ENCODE measurements at regions not wholly inside any gene's neighbourhood (a gene's known extent, or its start where the extent isn't known, plus 50 kb on each side); places are given as distances from the start of the nearest gene placed in this dataset.

DNA sequence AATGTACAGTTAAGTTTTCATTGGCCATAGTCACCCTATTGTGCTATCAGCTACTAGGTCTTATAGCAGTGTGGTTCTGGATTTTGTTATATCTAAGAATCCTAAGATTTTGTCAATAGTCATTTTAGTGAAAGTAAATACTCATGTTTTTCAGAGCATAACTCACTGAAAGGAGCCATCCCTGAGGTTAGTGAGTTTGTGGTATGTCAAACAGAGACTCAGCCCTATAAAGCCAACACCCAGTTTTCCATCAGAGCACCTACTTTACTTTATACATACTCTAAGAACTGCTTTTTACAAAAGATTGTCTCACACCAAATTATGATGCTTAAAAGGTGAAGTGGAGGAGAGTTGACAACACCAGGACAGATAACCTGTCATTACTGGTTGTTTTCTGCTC is 686.3 kb upstream of the LRFN5 start:
- H3K4me3 ChIP-seq (ENCODE audit: low read length) = no peak overlapping the region
- DNase-seq (no peak), ATAC-seq (no peak)
- intact Hi-C loops (cut with DNase I) = no loop called here
- H3K27me3 ChIP-seq (ENCODE audit: control insufficient read depth, insufficient read depth) = no peaks in the 10 kb centered on the region
- no peaks in the 10 kb centered on the region for H3K4me1 ChIP-seq (ENCODE audit: control insufficient read depth, insufficient read depth, low read length)
- H3K27ac ChIP-seq (ENCODE audit: low read length) = no peak overlapping the region
- no peaks in the 10 kb centered on the region for H3K9me3 ChIP-seq (ENCODE audit: control insufficient read depth, low read length)

GRCh38 chr14:40911141-40911540 is 695.5 kb upstream of the LRFN5 start:
- intact Hi-C loops (cut with DNase I) = no loop called here
- Histone ChIP-seq H3K9me3 (ENCODE audit: control insufficient read depth, low read length) (no peaks in the 10 kb centered on the region), H3K4me3 (ENCODE audit: low read length) (no peak overlapping the region), H3K27me3 (ENCODE audit: control insufficient read depth, insufficient read depth) (no peaks in the 10 kb centered on the region), H3K4me1 (ENCODE audit: control insufficient read depth, insufficient read depth, low read length) (no peaks in the 10 kb centered on the region), H3K27ac (ENCODE audit: low read length) (no peak overlapping the region)
- 61% methylated on average over 4 of the region's 4 CpGs for WGBS
- DNase-seq (no peak), ATAC-seq (no peak)

GRCh38 chr14:40909906-40910305 is 696.8 kb upstream of the LRFN5 start:
- ATAC-seq (no peak), DNase-seq (no peak)
- H3K4me1 ChIP-seq (ENCODE audit: control insufficient read depth, insufficient read depth, low read length) = no peaks in the 10 kb centered on the region
- no peak overlapping the region for H3K27ac ChIP-seq (ENCODE audit: low read length)
- 10% methylated on average over 2 of the region's 2 CpGs for WGBS
- no peaks in the 10 kb centered on the region for H3K27me3 ChIP-seq (ENCODE audit: control insufficient read depth, insufficient read depth)
- intact Hi-C loops (cut with DNase I) = no loop called here
- no peak overlapping the region for H3K4me3 ChIP-seq (ENCODE audit: low read length)
- no peaks in the 10 kb centered on the region for H3K9me3 ChIP-seq (ENCODE audit: control insufficient read depth, low read length)

GRCh38 chr14:40903709-40904108 is 703.0 kb upstream of the LRFN5 start:
- no peak overlapping the region for H3K4me3 ChIP-seq (ENCODE audit: low read length)
- H3K9me3 ChIP-seq (ENCODE audit: control insufficient read depth, low read length) = no peaks in the 10 kb centered on the region
- H3K27ac ChIP-seq (ENCODE audit: low read length) = no peak overlapping the region
- DNase-seq (no peak), ATAC-seq (no peak)
- H3K27me3 ChIP-seq (ENCODE audit: control insufficient read depth, insufficient read depth) = no peaks in the 10 kb centered on the region
- intact Hi-C loops (cut with DNase I) = no loop called here
- H3K4me1 ChIP-seq (ENCODE audit: control insufficient read depth, insufficient read depth, low read length) = no peaks in the 10 kb centered on the region

GRCh38 chr14:40899435-40899834 is 707.2 kb upstream of the LRFN5 start:
- ATAC-seq (no peak), DNase-seq (no peak)
- no peaks in the 10 kb centered on the region for H3K9me3 ChIP-seq (ENCODE audit: control insufficient read depth, low read length)
- H3K27me3 ChIP-seq (ENCODE audit: control insufficient read depth, insufficient read depth) = no peaks in the 10 kb centered on the region
- no peaks in the 10 kb centered on the region for H3K4me1 ChIP-seq (ENCODE audit: control insufficient read depth, insufficient read depth, low read length)
- 65% methylated on average over 2 of the region's 2 CpGs for WGBS
- intact Hi-C loops (cut with DNase I) = no loop called here
- no peak overlapping the region for H3K4me3 ChIP-seq (ENCODE audit: low read length)
- H3K27ac ChIP-seq (ENCODE audit: low read length) = no peak overlapping the region

- Histone ChIP-seq H3K4me1 (ENCODE audit: control insufficient read depth, insufficient read depth, low read length) (no peaks in the 10 kb centered on the region), H3K4me3 (ENCODE audit: low read length) (no peak overlapping the region), H3K9me3 (ENCODE audit: control insufficient read depth, low read length) (no peaks in the 10 kb centered on the region), H3K27ac (ENCODE audit: low read length) (no peak overlapping the region), H3K27me3 (ENCODE audit: control insufficient read depth, insufficient read depth) (no peaks in the 10 kb centered on the region)
- ATAC-seq = no peak
- no peak for DNase-seq
- intact Hi-C loops (cut with DNase I) = no loop called here
- 79% methylated on average over 2 of the region's 2 CpGs for WGBS
Measured at GRCh38 chr14:40894846-40895245, 711.8 kb upstream of the LRFN5 start.

DNA sequence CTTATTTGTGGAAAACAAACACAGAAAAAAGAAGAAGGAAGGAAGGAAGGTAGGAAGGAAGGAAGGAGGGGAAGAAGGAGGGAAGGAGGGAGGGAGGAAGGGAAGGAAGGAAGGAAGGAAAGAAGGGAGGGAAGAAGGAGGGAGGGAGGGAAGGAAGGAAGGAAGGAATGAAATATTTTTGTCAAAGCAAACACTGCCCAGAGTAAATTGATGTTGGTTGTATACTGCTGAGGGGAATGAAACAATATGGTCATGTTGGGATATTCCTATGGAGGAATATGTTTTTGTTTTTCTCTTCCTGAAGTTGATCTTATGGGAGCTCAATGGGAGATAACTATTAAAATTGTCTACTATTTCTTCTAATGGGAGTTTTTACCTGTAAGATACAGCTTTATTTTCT is 717.5 kb upstream of the LRFN5 start:
- ATAC-seq = no peak
- H3K9me3 ChIP-seq (ENCODE audit: control insufficient read depth, low read length) = no peaks in the 10 kb centered on the region
- H3K4me3 ChIP-seq (ENCODE audit: low read length) = no peak overlapping the region
- H3K27me3 ChIP-seq (ENCODE audit: control insufficient read depth, insufficient read depth) = no peaks in the 10 kb centered on the region
- DNase-seq = no peak
- H3K27ac ChIP-seq (ENCODE audit: low read length) = no peak overlapping the region
- intact Hi-C loops (cut with DNase I) = no loop called here
- H3K4me1 ChIP-seq (ENCODE audit: control insufficient read depth, insufficient read depth, low read length) = no peaks in the 10 kb centered on the region

- Histone ChIP-seq H3K4me3 (ENCODE audit: low read length) (no peak overlapping the region), H3K27me3 (ENCODE audit: control insufficient read depth, insufficient read depth) (no peaks in the 10 kb centered on the region), H3K4me1 (ENCODE audit: control insufficient read depth, insufficient read depth, low read length) (no peaks in the 10 kb centered on the region), H3K27ac (ENCODE audit: low read length) (no peak overlapping the region), H3K9me3 (ENCODE audit: control insufficient read depth, low read length) (no peaks in the 10 kb centered on the region)
- WGBS = 90% methylated on average over 2 of the region's 2 CpGs
- ATAC-seq = no peak
- intact Hi-C loops (cut with DNase I) = no loop called here
- no peak for DNase-seq
Measured at GRCh38 chr14:40887912-40888311, 718.8 kb upstream of the LRFN5 start.

- Histone ChIP-seq H3K27me3 (ENCODE audit: control insufficient read depth, insufficient read depth) (no peaks in the 10 kb centered on the region), H3K27ac (ENCODE audit: low read length) (no peak overlapping the region), H3K4me1 (ENCODE audit: control insufficient read depth, insufficient read depth, low read length) (no peaks in the 10 kb centered on the region), H3K4me3 (ENCODE audit: low read length) (no peak overlapping the region), H3K9me3 (ENCODE audit: control insufficient read depth, low read length) (no peaks in the 10 kb centered on the region)
- 58% methylated on average over 1 of the region's 1 CpG for WGBS
- ATAC-seq = no peak
- intact Hi-C loops (cut with DNase I) = no loop called here
- DNase-seq = no peak
Measured at GRCh38 chr14:40870252-40870651, 736.4 kb upstream of the LRFN5 start.

DNA sequence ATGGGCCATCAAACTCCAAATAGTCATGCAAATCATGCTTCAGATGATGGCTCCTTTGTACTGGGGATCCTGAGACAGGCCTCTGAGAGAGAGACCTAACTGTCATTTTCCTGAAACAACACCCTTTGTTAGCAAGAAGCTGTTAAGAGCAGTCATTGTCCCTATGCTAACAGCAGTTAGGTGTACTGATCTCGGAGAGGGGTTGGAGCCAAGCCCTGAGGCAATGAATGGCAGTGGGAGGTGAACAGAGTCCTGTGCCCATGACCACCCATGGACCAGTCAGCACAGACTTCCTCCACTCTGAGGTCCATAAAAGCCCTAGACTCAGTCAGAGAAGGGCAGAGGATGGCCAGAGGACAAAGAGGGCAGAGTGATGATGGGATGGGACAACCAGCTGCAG is 747.6 kb upstream of the LRFN5 start:
- ATAC-seq (no peak), DNase-seq (no peak)
- Histone ChIP-seq H3K27me3 (ENCODE audit: control insufficient read depth, insufficient read depth) (no peaks in the 10 kb centered on the region), H3K4me1 (ENCODE audit: control insufficient read depth, insufficient read depth, low read length) (no peaks in the 10 kb centered on the region), H3K4me3 (ENCODE audit: low read length) (no peak overlapping the region), H3K27ac (ENCODE audit: low read length) (no peak overlapping the region), H3K9me3 (ENCODE audit: control insufficient read depth, low read length) (no peaks in the 10 kb centered on the region)
- intact Hi-C loops (cut with DNase I) = no loop called here
- 68% methylated on average over 1 of the region's 1 CpG for WGBS

- H3K4me3 ChIP-seq (ENCODE audit: low read length) = no peak overlapping the region
- no peaks in the 10 kb centered on the region for H3K9me3 ChIP-seq (ENCODE audit: control insufficient read depth, low read length)
- H3K27me3 ChIP-seq (ENCODE audit: control insufficient read depth, insufficient read depth) = no peaks in the 10 kb centered on the region
- ATAC-seq = no peak
- H3K4me1 ChIP-seq (ENCODE audit: control insufficient read depth, insufficient read depth, low read length) = no peaks in the 10 kb centered on the region
- no peak overlapping the region for H3K27ac ChIP-seq (ENCODE audit: low read length)
- 79% methylated on average over 6 of the region's 6 CpGs for WGBS
- DNase-seq = no peak
- intact Hi-C loops (cut with DNase I) = no loop called here
Measured at GRCh38 chr14:40855343-40855742, 751.3 kb upstream of the LRFN5 start.

- DNase-seq (no peak), ATAC-seq (no peak)
- Histone ChIP-seq H3K9me3 (ENCODE audit: control insufficient read depth, low read length) (no peaks in the 10 kb centered on the region), H3K4me1 (ENCODE audit: control insufficient read depth, insufficient read depth, low read length) (no peaks in the 10 kb centered on the region), H3K4me3 (ENCODE audit: low read length) (no peak overlapping the region), H3K27me3 (ENCODE audit: control insufficient read depth, insufficient read depth) (no peaks in the 10 kb centered on the region), H3K27ac (ENCODE audit: low read length) (no peak overlapping the region)
- intact Hi-C loops (cut with DNase I) = no loop called here
Measured at GRCh38 chr14:40850191-40850590, 756.5 kb upstream of the LRFN5 start.

All from right cardiac atrium (tissue), 5 donors.